ENCODE measurements at regions not wholly inside any gene's neighbourhood (a gene's known extent, or its start where the extent isn't known, plus 50 kb on each side); places are given as distances from the start of the nearest gene placed in this dataset.
"Not testable (repeated sequence)": the region's sequence is repeated elsewhere in the genome, so short reads cannot be mapped to it uniquely, and the experiment has no call there.

DNA sequence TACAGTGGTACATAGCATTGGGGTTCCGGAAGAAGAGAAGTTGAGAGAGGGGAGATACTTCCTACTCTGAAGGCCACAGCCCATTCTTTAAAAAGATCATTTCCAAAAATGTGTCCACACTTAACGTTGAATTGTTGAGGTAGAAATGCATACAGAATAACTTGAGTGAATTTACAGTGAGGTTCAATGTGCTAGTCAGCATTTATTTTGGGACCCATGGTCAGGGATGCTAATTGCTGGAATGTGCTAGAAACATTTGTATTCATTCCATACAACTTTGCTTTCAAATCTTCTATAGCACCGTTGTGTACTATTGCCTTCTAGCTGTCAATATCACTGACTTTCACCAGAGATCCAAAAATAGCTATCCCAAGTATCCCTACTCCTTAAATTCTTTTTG is 325.9 kb downstream of the SATB2 start:
- no peak for DNase-seq (ENCODE audit: low spot score)

DNA sequence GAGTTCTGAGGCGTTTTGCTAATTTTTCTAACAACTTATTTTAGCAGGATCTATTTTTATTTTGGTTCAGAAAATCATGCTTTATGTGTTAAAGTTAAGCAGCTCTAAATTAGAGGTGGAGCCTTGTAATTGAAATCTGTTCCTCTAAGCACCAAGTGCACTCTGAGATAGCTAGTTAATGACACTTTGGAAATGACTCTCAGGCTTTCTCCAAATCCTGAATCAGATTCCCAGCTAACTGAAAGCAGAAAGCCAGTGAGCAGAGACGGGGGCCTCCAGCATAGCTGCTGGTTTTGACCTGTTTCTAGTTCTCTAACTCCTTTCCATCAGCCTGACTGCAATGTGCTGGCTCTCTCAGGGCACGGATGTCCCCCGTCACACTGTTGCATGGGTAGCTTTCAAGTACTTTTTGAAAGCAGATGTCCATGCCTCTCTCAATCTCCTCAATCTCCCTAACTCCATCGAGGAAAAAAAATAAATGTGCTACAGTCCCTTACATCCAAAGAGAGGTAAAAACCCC is 326.5 kb downstream of the SATB2 start:
- DNase-seq (ENCODE audit: low spot score) = no peak

DNA sequence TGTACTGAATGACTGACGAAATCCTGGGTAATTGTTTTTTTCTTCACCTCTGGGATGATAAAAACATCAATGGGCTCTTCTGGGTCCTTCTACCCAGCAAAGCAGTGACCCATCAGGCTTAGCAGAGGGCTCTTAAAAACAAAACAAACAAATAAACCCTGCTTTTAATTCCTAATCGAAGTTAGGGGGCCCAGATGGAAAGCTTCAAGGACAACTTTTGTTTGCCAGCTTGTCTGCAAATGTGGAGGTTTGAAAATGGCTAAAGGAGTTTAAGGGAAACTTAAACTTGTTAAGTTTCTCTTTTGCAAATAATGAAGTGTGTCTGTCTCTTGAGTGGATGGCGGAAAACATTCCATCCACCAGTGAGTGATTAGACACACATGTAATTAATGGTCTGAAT is 327.2 kb downstream of the SATB2 start:
- no peak for DNase-seq (ENCODE audit: low spot score)

DNA sequence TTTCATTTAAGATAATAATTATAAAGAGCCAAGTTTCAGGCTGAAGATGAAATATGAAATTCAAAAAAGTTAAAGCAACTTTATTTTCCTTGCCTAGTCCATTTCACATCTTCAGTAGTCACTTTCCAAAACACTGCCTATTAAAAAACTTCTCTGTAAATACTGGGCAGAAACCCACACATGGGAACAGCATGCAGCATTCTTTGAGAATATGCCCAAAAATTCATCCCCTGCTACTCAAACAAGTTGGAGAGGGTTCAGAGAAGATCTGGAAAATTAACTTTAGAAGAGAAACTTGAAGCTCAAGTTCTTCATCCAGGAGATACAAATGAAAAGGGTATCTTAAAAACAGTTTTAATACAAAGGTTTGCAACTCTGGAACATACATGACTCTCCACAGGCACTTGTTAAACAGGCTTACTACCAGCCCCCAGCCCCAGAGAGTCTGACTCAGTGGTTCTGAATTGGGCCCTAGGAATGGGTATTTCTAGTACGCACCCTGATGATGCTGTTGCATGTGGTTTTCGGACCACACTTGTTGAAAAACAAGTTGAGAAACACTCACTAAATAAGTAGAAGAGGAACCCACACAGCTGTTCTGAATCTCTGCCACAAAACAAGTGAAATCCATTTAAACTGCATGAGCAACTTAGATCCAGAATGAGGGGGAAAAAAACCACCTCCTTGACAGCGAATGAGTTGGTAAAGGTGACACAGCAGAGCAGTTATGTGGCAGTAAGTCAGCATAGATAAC is 329.1 kb downstream of the SATB2 start:
- DNase-seq (ENCODE audit: low spot score) = no peak

DNA sequence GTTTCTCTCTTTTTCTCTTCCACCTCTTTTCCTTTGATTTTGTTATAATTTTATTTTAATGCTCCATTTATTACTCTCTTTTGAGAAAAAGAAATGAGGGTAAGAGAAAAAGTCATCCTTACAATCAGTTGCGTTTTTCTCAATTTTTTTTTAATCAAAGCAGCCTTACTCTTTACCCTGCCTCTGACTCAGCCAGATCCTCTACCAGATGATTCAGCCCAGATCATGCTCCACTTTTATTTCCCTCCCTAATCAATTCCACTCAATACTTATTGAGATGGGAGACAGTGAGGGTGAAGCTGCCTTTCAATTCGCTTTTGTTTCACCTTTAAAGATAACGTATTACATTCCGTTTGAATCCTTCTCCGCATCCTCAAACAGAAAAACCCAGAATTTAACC is 337.9 kb downstream of the SATB2 start:
- DNase-seq (ENCODE audit: low spot score) = no peak

DNA sequence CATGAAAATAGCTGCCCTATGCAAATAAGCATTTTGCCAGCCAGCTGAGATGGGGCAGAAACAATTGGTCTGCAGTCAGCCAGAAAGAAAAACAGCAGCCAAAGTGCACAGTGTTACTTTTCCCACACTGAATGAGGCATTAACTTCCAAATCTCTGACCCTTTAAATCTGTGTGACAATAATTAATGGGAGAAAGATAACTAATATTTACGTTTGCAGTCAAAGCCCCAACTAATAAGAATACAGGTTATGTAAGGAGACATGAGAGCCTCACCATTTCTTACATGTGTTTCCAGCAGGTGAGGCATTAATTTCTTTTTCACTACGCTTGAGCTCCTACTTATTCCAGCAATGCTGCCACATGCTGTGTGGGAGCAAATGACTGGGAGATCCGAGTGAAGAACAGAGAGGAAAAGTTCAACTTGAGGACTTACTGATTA is 339.0 kb downstream of the SATB2 start:
- DNase-seq (ENCODE audit: low spot score) = no peak

DNA sequence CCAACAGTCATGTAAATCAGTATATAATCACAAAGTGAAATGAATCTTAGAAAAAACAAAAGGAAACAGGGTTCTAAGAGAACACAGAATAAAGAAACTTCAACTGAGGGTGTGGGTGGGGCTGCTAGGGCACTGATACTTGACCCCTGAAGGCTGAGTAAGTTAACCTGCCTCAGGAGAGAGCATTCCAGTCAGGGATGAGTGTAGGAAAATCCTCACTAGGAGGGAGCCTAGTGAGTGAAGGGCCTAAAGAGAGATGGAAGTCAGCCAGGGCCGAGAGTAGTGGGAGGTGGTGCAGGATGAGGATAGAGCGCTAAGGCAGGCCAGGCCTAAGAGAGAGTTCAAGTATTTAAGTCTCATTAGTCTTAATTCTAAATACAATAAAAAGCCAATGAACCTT is 342.6 kb downstream of the SATB2 start:
- DNase-seq (ENCODE audit: low spot score) = no peak

DNA sequence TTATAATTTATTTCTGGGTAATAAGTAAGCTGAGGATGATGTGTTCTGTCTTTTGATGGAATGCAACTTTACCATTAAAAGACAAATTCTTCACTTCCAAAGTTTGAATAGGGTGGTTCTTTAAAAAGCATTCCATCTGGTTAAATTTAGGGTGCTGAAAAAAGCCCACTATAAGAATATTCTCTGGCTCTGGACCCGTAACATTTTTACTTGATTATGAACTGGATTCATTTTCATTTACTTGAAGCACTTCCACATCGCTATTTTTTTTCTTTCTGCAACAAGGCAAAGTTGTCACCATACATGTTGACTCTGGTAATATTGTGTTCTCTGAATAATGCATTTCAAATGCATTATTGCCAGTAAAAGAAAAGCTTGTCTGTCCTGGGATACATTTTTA is 344.6 kb downstream of the SATB2 start:
- DNase-seq (ENCODE audit: low spot score) = no peak

DNA sequence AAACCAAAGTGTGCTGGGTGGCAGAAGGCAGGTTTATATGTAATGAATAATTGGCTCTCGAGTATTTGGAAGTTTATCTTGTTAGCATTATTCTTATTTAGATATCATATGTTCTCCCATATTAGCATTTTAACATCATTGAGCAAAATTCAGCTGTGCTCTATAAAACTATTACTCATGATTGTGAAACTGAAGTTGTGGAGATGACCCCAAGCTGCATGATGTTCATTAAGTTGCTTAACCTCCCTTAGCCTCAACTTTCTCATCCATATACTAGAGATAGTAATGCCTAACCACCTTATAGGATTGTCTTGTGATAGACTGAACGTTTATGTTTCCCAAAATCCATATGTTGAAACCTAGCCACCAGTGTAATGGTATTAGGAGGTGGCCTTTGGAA is 346.3 kb downstream of the SATB2 start:
- DNase-seq (ENCODE audit: low spot score) = no peak

DNA sequence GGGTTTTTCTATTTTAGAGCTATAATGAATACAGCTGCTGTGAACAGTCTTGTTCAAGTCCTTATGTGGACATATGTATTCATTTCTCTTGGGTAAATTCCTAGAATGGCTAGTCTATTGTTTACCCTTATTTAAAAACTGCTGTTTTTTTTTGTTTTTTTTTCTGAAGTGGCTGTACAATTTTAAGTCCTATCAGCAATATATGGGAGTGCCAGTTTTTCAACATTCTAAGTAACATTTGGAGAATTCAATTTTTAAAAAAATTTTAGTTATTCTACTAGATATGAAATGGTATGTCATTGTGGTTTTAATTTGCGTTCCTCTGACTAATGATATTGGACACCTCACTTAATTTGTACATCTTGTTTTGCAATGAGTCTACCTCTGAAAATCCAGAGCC is 349.7 kb downstream of the SATB2 start:
- DNase-seq (ENCODE audit: low spot score) = no peak

DNA sequence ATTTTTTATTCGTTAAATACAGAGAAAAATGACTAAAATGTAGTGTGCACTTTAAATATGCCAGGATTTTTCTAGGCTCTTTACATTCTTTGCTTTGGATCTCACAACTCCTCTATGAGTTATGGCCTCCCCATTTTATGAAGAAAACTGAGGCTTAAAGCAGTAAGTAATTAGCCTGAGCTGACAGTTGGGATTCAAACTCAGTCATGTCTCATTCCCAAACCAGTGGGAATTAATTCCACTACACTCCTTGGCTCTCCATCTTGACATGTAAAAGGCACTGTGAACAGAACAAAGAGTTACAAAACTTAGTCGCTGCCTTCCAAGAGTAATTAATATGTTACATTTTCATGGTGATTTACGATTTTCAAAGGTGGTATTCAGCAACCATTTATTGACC is 351.9 kb downstream of the SATB2 start:
- DNase-seq (ENCODE audit: low spot score) = no peak

DNA sequence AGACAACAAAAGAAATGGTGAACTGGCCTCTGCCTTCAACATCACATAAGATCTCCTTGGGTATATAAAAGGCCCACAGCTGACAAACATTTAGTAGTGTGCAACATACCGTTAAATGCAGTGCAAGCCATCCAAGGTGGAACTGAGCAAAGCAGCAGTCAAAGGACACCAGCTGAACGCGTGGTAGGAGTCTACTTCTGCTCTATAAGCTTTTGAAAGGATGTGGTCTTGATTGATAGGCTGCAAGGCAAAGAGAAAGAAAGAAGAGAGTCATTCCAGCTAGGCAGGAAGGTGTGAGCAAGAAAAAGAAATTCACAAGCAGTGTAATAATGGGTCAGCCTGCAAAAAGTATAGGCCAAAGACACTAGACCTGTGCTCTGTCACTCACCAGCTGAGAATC is 356.3 kb downstream of the SATB2 start:
- no peak for DNase-seq (ENCODE audit: low spot score)

DNA sequence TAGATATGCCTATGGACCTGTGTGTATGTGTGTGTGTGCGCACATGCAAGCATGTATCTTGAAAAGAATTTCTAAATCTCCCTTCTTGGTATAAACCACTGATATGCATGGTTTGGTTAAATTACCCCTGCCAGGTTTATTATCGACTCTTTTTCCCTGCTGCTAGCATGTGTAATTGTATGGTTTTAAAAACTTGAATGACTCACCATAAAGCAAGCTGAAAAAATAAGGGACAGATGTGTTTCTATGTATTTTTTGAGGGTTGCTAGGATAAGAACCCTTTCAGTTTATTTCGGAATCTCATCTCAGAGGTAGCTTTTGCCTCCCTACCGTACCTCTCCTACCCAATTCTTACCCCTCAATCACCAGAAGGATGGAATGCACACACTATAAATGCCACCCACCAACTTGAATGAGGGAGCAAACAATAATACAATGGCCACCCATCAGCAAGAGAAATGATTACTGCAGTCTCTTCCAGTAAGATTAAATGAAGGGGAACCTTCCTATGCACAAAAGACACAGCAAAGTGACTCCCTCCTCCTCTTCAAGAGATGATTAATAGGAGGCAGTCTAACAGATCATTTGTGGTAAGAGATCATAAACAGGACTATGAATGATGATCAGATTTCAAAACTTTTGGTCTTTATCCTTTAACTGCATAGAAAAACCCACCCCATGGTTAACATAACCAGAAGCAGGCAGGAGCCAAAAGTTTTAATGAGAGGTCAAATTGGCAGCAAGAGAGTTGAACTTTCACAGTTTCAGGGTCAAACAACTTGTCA is 357.2 kb downstream of the SATB2 start:
- no peak for DNase-seq (ENCODE audit: low spot score)

DNA sequence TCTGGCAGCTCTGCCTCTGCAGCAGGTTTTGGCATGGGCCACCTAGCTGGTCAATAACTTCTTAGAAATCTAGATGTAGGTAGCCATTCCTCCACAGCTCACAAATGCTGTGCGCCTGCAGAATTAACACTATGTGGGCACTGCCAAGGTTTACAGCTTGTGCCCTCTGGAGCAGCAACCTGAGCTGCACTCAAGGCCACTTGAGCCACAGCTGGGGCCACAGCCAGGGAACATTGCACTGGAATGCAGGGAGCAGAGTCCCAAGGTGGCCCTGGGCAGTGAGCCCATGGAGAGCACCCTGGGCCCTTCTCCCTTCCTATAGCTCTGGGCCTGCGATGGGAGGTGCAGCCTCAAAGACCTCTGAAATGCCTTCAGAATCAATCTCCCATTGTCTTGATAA is 365.3 kb downstream of the SATB2 start:
- no peak for DNase-seq (ENCODE audit: low spot score)

DNA sequence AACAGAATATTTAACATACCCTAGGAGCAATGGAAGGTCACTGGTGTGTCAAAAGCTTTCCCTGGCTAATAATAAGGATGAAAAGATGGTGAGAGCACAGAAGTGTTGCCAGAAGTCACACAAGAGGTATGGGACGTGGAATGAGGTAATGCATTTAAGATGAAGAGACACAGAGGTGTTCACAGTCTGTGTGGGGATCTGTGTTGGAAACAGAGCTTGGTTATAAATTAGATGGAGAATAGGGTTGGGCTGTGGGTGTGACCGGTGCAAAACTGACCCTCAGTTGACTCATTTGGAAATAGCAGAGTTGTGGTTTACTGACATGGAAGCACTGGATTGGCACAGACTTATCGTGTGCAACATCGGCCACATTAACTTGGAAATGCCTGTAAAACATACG is 372.5 kb downstream of the SATB2 start:
- no peak for DNase-seq (ENCODE audit: low spot score)

DNA sequence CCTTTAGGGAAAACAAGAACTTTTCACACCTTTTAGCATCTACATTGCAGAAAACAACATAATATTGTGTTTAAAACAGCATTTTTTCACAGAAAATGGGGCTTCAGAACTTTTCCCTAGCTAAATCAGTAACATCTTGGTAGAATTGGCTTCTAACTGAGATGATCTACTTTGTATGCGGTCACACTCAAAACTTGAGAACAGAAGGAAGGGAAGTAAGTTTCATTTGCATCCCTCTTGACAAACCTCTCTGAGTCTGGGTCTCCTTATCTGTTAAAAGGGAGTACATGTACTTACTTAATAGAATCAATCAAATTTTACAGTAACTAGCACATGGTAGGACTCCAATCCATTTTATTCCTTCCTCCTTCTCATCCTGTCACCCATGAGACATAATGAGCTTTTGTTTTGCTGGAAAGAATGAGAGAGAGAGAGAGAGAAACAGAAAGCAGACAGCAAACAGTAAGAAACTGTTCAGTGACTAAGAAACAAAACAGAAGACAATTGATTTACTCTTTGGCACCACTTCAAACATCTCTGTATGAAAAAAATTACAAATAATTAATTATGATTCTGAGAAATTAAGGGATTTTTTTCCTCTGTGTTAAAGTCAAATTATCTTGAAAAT is 387.3 kb downstream of the SATB2 start:
- DNase-seq (ENCODE audit: low spot score) = no peak

DNA sequence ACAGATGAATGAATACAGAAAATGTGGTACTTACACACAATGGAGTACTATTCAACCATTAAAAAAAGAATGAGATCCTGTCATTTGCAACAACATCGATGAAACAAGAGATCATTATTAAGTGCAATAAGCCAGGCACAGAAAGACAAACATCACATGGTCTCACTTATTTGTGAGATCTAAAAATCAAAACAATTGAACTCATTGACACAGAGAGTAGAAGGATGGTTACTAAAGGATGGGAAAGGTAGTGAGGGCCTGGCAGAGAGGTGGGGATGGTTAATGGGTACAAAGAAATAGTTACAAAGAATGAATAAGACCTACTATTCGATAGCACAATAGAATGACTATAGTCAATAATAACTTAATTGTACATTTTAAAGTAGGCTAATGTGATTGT is 393.5 kb downstream of the SATB2 start:
- no peak for DNase-seq (ENCODE audit: low spot score)

DNA sequence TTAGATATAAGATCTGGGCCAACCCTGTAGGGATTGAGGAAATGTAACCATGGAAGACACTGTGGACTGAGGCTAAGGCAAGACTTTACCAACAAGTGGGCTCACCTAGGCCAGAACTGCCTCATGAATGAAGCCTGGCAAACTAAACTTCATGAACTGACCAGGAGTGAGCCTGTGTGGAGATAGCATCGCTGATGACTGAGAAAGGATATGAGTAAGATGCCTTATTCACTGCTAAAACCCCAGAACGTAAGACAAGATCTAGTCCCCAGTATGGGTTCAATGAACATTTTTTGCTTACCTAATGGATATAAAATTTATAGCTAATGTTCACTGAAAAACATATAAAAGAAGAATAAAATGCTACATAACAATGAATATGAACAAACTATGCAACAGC is 399.8 kb downstream of the SATB2 start:
- no peak for DNase-seq (ENCODE audit: low spot score)

DNA sequence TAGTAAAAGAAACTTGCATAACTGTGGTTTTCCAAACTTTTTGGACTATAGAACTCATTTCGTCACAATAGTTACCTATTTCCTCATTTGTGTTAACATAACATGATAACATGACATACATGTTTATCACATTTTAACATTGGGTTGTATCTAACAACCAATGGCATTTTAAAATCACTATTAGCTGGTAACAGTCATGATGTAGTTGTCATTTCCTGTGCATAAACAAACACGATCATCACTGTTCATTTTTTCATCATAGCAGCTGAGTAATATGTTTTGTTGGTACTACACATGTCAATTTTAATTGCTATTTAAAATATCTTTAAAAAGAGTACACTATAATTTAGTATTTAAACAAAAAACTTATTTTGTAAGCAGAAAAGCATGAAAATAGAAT is 402.4 kb downstream of the SATB2 start:
- no peak for DNase-seq (ENCODE audit: low spot score)

DNA sequence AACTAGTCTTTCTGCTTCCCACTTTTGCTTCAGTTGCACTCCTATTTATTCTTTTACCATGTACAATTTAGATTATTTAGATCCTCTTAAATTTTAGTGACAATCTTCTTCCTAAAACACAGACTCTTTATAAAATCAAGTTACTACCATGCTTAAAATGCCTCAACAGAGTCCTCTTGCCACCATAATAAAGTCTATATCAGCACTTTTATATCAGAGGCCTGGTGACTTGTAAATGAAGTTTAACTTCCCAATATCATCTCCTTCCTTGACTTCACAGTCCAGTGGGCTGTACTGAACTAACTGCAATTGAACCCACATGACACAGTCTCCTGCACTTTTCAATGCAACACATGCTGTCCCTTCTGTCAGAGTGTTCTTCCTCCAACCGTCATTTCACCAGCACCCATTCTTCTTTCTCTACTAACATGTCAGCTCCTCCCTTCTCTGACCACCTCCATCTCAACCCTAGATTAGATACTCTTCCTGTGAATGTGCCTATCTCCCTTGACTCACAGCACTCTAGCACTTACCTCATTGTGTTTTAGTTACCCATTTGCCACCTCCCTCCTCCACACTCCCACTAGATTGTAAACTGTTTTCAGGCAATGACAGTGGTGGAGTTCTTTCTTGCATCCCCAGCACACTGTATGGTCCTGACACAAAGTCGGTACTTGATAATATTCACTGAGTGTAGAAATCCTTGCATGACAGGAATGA is 414.9 kb downstream of the SATB2 start:
- DNase-seq (ENCODE audit: low spot score) = no peak

DNA sequence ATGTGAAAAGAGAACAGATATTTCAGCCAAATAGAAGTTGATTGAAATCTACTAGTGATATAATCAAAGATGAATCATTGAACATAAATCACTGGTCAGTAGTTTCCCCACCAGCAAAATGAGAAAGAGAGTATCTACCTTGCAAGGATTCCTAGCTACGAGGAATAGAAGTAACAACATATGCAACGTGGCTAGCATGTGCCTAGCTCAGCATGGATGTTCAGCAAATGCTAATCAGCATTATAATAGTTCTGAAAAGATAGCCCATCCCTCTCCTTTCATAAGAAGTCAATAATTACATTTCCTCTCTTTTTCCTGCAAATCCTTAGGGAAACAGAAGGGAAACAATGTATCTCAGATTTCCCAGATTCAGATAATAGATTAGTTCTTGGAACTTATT is 417.2 kb downstream of the SATB2 start:
- DNase-seq (ENCODE audit: low spot score) = no peak

DNA sequence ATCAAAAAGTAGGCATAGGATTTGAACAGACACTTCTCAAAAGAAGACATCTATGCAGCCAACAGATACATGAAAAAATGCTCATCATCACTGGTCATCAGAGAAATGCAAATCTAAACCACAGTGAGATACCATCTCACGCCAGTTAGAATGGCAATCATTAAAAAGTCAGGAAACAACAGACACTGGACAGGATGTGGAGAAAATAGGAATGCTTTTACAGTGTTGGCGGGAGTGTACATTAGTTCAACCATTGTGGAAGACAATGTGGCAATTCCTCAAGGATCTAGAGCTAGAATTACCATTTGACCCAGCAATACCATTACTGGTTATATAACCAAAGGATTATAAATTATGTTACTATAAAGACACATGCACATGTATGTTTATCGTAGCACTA is 424.0 kb downstream of the SATB2 start:
- DNase-seq (ENCODE audit: low spot score) = not testable (repeated sequence)
